Neuronal stem cell (in vitro differentiated cells): ENCODE measurements at regions not wholly inside any gene's neighbourhood (a gene's known extent, or its start where the extent isn't known, plus 50 kb on each side); places are given as distances from the start of the nearest gene placed in this dataset.
"Not testable (repeated sequence)": the region's sequence is repeated elsewhere in the genome, so short reads cannot be mapped to it uniquely, and the experiment has no call there.

Experiments used
- DNase-seq: peaks from one replicate; pipeline ENCODE4 v3.0.0-alpha.2; 2013; ENCODE audit warnings: low spot score
- H2AFZ ChIP-seq: one replicate; pipeline ENCODE4 v1.6.1; 2013; ENCODE audit warnings: mild to moderate bottlenecking, low read length, inconsistent platforms
- H2AK5ac ChIP-seq: 2 replicates; pipeline ENCODE4 v1.6.1; 2013; ENCODE audit warnings: low read depth, mild to moderate bottlenecking, inconsistent platforms, low read length, moderate library complexity, mixed read lengths
- H2BK120ac ChIP-seq: 2 replicates; pipeline ENCODE4 v1.6.1; 2013; ENCODE audit warnings: low read depth, mild to moderate bottlenecking, inconsistent platforms, low read length, moderate library complexity, mixed read lengths
- H2BK12ac ChIP-seq: one replicate; pipeline ENCODE4 v1.6.1; 2013; ENCODE audit warnings: low read length, inconsistent platforms
- H2BK15ac ChIP-seq: 2 replicates; pipeline ENCODE4 v1.6.1; 2013; ENCODE audit warnings: mild to moderate bottlenecking, low read length, inconsistent platforms, mixed read lengths
- H2BK5ac ChIP-seq: one replicate; pipeline ENCODE4 v1.6.1; 2013; ENCODE audit warnings: inconsistent platforms, mild to moderate bottlenecking, low read length, moderate library complexity
- H3K14ac ChIP-seq: one replicate; pipeline ENCODE4 v1.6.1; 2013; ENCODE audit warnings: low read length, inconsistent platforms
- H3K18ac ChIP-seq: 2 replicates; pipeline ENCODE4 v1.6.1; 2013; ENCODE audit warnings: low read length, inconsistent platforms
- H3K23ac ChIP-seq: 2 replicates; pipeline ENCODE4 v1.6.1; 2013; ENCODE audit warnings: low read depth, mild to moderate bottlenecking, mixed read lengths, low read length, inconsistent platforms; ENCODE audit not compliant: poor library complexity
- H3K27ac ChIP-seq: replicated peaks from 3 replicates; pipeline ENCODE4 v1.5.1; 2013; ENCODE audit warnings: low read length, inconsistent platforms
- H3K27me3 ChIP-seq, 3 experiments: 2 replicates each; pipeline ENCODE4 v1.6.1; 2013; ENCODE audit warnings: low read length in 3 of 3, mild to moderate bottlenecking in 2 of 3, inconsistent platforms in 1 of 3, low read depth in 1 of 3, mixed read lengths in 1 of 3, moderate library complexity in 1 of 3; ENCODE audit not compliant: control insufficient read depth in 3 of 3, insufficient read depth in 3 of 3
- H3K36me3 ChIP-seq, 2 donors: replicated peaks in 1 of 2; 2 replicates each; pipeline ENCODE4 v1.6.1; 2013; ENCODE audit warnings: low read length in 2 of 2; ENCODE audit not compliant: control insufficient read depth in 2 of 2, insufficient read depth in 2 of 2
- H3K4ac ChIP-seq: 2 replicates; pipeline ENCODE4 v1.6.1; 2013; ENCODE audit warnings: inconsistent platforms, mild to moderate bottlenecking, low read length, moderate library complexity
- H3K4me1 ChIP-seq, 2 donors: 1 replicate in 1 of 2; 2 replicates in 1 of 2; pipeline ENCODE4 v1.6.1; 2013; ENCODE audit warnings: low read length in 2 of 2, low read depth in 1 of 2; ENCODE audit not compliant: control insufficient read depth in 2 of 2, insufficient read depth in 1 of 2
- H3K4me2 ChIP-seq: one replicate; pipeline ENCODE4 v1.6.1; 2013; ENCODE audit warnings: mild to moderate bottlenecking, low read length, inconsistent platforms; ENCODE audit not compliant: insufficient read depth, poor library complexity, severe bottlenecking
- H3K4me3 ChIP-seq, 2 donors: 2 replicates each; pipeline ENCODE4 v1.5.1; 2013; ENCODE audit warnings: low read length in 2 of 2, mild to moderate bottlenecking in 2 of 2, inconsistent platforms in 1 of 2, moderate library complexity in 1 of 2
- H3K79me1 ChIP-seq: one replicate; pipeline ENCODE4 v1.6.1; 2013; ENCODE audit warnings: low read depth, mild to moderate bottlenecking, inconsistent platforms, low read length, moderate library complexity
- H3K9ac ChIP-seq: one replicate; pipeline ENCODE4 v1.6.1; 2013; ENCODE audit warnings: mild to moderate bottlenecking, low read depth, low read length, inconsistent platforms; ENCODE audit not compliant: poor library complexity
- H3K9me3 ChIP-seq, 2 donors: replicated peaks in 1 of 2; 2 replicates each; pipeline versions ENCODE3 to v1.6.1; 2013; ENCODE audit warnings: low read length in 2 of 2, mild to moderate bottlenecking in 2 of 2, inconsistent platforms in 1 of 2, low read depth in 1 of 2, mixed read lengths in 1 of 2, moderate library complexity in 1 of 2; ENCODE audit not compliant: control insufficient read depth in 2 of 2, insufficient read depth in 1 of 2
- H4K8ac ChIP-seq: one replicate; pipeline ENCODE4 v1.6.1; 2013; ENCODE audit warnings: low read depth, mild to moderate bottlenecking, inconsistent platforms, low read length, moderate library complexity
- H4K91ac ChIP-seq: one replicate; pipeline ENCODE4 v1.6.1; 2013; ENCODE audit warnings: low read length, low read depth, mild to moderate bottlenecking, inconsistent platforms; ENCODE audit not compliant: poor library complexity
- WGBS, 2 donors: extraction: QIAGEN DNeasy Blood & Tissue Kit; methylation state at CpG; one replicate each; pipeline ENCODE4 v1.1.7; 2013; ENCODE audit warnings: missing lambda C conversion rate in 2 of 2, mixed read lengths in 1 of 2; ENCODE audit not compliant: insufficient read length in 2 of 2, insufficient replicate concordance in 1 of 2; ENCODE audit errors: extremely low coverage in 2 of 2; 5-methylcytosine and 5-hydroxymethylcytosine counted together

DNA sequence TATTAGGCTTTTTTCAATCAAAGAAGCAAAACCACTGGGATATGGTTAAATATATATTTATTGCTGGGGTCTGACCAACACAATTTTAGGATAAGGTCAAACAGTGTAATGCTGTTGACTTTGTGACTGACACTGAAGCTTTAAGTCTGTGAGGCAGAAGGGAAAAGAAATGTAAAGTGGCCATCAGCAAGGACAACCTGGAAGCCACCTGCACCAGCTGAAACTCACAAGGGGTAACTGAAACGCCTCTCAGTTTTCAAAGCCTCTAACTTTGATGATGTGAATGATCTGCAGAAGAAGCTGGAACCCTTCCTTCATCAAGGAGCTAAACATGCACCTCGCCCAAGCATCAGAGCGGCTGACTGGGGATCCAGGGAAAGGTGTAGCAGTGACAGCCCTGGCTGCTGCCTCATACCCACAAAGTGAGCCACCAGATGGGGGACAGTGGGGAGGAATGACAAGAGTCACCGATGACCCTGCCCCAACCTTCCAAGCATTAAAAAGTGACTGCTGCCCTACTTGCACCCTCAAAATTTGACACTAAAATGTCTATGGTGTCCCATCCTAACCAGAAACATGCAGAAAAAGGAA is 284.9 kb upstream of the CNTNAP2 start:
- no peak for DNase-seq
- Histone ChIP-seq H3K27me3 (no peaks in the 10 kb centered on the region), H2BK15ac (no peak overlapping the region), H3K23ac (no peak overlapping the region), H3K36me3 (no peaks in the 10 kb centered on the region), H2BK12ac (no peak overlapping the region), H2AK5ac (no peak overlapping the region), H3K9me3 (no peaks in the 10 kb centered on the region), H3K18ac (no peak overlapping the region), H4K91ac (no peak overlapping the region), H3K9ac (no peak overlapping the region), H4K8ac (no peak overlapping the region), H2BK5ac (no peak overlapping the region), H3K27ac (no peak overlapping the region), H3K4ac (no peak overlapping the region), H3K79me1 (no peaks in the 10 kb centered on the region), H3K4me2 (no peak overlapping the region), H3K4me3 (no peak overlapping the region), H3K14ac (no peak overlapping the region), H3K4me1 (no peaks in the 10 kb centered on the region), H2BK120ac (no peak overlapping the region), H2AFZ (no peak overlapping the region)
- no CpG with 5 or more reads among the region's 4 CpGs for WGBS, 2 donors

DNA sequence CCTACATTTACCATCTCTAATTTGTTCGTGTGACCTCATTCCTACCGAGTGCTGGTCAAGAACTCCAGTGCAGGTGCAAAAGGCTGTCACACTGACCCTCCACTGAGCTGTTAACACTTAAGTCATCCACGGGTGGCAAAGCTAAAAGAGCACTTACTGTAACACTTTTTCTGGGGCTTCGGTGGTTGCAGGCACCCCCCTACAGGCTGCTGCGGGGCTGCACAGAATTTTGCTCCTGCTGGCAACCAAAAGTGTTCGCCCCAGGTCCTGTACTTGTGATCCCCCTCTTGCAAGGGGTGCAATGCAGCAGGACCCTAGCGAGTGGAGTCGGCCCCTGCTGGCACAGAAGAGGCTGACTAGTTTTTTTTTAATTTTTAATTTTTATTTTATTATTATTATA is 298.9 kb upstream of the CNTNAP2 start:
- Histone ChIP-seq H2BK5ac (no peak overlapping the region), H4K8ac (no peak overlapping the region), H2BK15ac (no peak overlapping the region), H3K18ac (no peak overlapping the region), H3K4me2 (no peak overlapping the region), H3K9me3 (no peaks in the 10 kb centered on the region), H3K4me1 (no peaks in the 10 kb centered on the region), H3K23ac (no peak overlapping the region), H3K36me3 (no peaks in the 10 kb centered on the region), H3K14ac (no peak overlapping the region), H3K27ac (no peak overlapping the region), H3K79me1 (no peaks in the 10 kb centered on the region), H4K91ac (no peak overlapping the region), H3K4ac (no peak overlapping the region), H2AFZ (no peak overlapping the region), H3K4me3 (no peak overlapping the region), H2BK120ac (no peak overlapping the region), H3K27me3 (no peaks in the 10 kb centered on the region), H2BK12ac (no peak overlapping the region), H2AK5ac (no peak overlapping the region), H3K9ac (no peak overlapping the region)
- no CpG with 5 or more reads among the region's 8 CpGs for WGBS, 2 donors
- DNase-seq = no peak

DNA sequence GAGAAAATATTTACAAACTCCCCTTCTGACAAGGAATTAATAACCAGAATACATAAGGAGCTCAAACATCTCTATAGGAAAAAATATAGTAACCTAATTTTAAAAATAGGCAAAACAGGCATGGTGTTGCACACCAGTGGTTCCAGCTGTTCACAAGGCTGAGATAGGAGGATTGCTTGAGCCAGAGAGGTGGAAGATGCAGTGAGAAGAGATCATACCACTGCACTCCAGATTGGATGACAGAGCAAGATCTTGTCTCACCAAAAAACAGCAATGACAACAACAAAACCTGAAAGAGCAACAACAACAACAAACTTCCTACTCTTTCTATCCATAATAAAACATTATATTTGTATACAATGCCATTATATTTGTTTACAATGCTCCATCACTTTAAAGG is 304.4 kb upstream of the CNTNAP2 start:
- no peaks in the 10 kb centered on the region for H3K36me3 ChIP-seq
- H3K4me2 ChIP-seq = no peak overlapping the region
- H3K4me3 ChIP-seq = no peak overlapping the region
- H3K9me3 ChIP-seq = no peaks in the 10 kb centered on the region
- H2AK5ac ChIP-seq = no peak overlapping the region
- no peak overlapping the region for H4K8ac ChIP-seq
- H3K27me3 ChIP-seq = no peaks in the 10 kb centered on the region
- H2BK5ac ChIP-seq = no peak overlapping the region
- no peak overlapping the region for H2BK15ac ChIP-seq
- no peak overlapping the region for H3K18ac ChIP-seq
- no peak overlapping the region for H2BK120ac ChIP-seq
- no peak for DNase-seq
- H2AFZ ChIP-seq = no peak overlapping the region
- no peaks in the 10 kb centered on the region for H3K4me1 ChIP-seq
- no peak overlapping the region for H4K91ac ChIP-seq
- no peak overlapping the region for H2BK12ac ChIP-seq
- no peak overlapping the region for H3K23ac ChIP-seq
- H3K4ac ChIP-seq = no peak overlapping the region
- no peak overlapping the region for H3K9ac ChIP-seq
- H3K79me1 ChIP-seq = no peaks in the 10 kb centered on the region
- no peak overlapping the region for H3K27ac ChIP-seq
- no peak overlapping the region for H3K14ac ChIP-seq

DNA sequence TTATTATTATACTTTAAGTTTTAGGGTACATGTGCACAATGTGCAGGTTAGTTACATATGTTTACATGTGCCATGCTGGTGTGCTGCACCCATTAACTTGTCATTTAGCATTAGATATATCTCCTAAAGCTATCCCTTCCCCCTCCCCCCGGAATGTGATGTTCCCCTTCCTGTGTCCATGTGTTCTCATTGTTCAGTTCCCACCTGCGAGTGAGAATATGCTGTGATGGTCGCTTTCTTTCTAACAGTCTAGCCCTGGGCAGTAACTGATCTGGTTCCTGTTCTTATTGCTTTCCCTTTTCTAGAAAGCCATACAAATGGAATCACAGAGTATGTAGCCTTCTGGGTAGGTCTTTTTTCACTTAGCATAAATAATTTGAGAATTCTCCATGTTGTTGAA is 311.1 kb upstream of the CNTNAP2 start:
- not testable (repeated sequence) for H3K23ac ChIP-seq, H3K4me1 ChIP-seq, H3K18ac ChIP-seq, H3K27me3 ChIP-seq, H3K27ac ChIP-seq, H4K91ac ChIP-seq, DNase-seq, H3K4ac ChIP-seq, H3K9ac ChIP-seq, H3K4me3 ChIP-seq, H2AK5ac ChIP-seq, H3K36me3 ChIP-seq, H2AFZ ChIP-seq, H2BK5ac ChIP-seq, H3K4me2 ChIP-seq, H3K14ac ChIP-seq, H3K9me3 ChIP-seq, H2BK15ac ChIP-seq, H2BK120ac ChIP-seq, H2BK12ac ChIP-seq, H3K79me1 ChIP-seq, H4K8ac ChIP-seq
- no CpG with 5 or more reads among the region's 3 CpGs for WGBS, 2 donors
